ENCODE measurements at regions not wholly inside any gene's neighbourhood (a gene's known extent, or its start where the extent isn't known, plus 50 kb on each side); places are given as distances from the start of the nearest gene placed in this dataset.
"Not testable (repeated sequence)": the region's sequence is repeated elsewhere in the genome, so short reads cannot be mapped to it uniquely, and the experiment has no call there.

DNA sequence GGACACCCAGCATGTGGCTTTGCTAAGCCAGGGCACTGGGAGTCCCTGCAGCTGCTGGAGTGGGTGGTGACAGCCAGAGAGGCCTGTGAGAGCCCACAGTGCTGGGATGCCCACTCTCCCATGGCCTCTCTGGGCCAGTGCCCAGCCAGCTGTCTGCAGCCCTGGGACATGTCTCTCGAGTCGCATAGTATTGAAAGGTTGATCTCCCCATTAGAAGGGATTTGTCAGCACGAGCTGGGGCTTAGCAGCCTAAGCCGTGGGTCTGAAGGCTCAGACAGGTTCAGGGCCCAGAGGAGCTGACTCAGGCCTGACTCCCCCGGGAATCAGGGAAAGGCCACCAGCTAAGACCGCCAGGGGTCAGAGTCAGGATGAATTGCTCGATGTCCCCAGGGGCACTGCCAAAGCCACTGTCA lies 53.5 kb downstream of the FOXD2 start:
- in situ Hi-C loops (cut with HindIII; ENCODE audit: low sequenced_read_pairs) = no loop called here

- in situ Hi-C loops (cut with HindIII; ENCODE audit: low sequenced_read_pairs) = no loop called here
Observed at GRCh38 chr1:47495176-47495713, 57.4 kb downstream of the FOXD2 start.

- in situ Hi-C loops (cut with HindIII; ENCODE audit: low sequenced_read_pairs) = no loop called here
Observed at GRCh38 chr1:47498551-47498950, 60.7 kb downstream of the FOXD2 start.

GRCh38 chr1:47501069-47501468 lies 63.2 kb downstream of the FOXD2 start:
- in situ Hi-C loops (cut with HindIII; ENCODE audit: low sequenced_read_pairs) = no loop called here

- in situ Hi-C loops (cut with HindIII; ENCODE audit: low sequenced_read_pairs) = no loop called here
Observed at GRCh38 chr1:47502746-47503370, 65.0 kb downstream of the FOXD2 start.

GRCh38 chr1:47504840-47505239 lies 67.0 kb downstream of the FOXD2 start:
- in situ Hi-C loops (cut with HindIII; ENCODE audit: low sequenced_read_pairs) = not testable (repeated sequence)

GRCh38 chr1:47505267-47505666 lies 67.4 kb downstream of the FOXD2 start:
- in situ Hi-C loops (cut with HindIII; ENCODE audit: low sequenced_read_pairs) = no loop called here

- in situ Hi-C loops (cut with HindIII; ENCODE audit: low sequenced_read_pairs) = no loop called here
Observed at GRCh38 chr1:47506053-47506452, 68.2 kb downstream of the FOXD2 start.

DNA sequence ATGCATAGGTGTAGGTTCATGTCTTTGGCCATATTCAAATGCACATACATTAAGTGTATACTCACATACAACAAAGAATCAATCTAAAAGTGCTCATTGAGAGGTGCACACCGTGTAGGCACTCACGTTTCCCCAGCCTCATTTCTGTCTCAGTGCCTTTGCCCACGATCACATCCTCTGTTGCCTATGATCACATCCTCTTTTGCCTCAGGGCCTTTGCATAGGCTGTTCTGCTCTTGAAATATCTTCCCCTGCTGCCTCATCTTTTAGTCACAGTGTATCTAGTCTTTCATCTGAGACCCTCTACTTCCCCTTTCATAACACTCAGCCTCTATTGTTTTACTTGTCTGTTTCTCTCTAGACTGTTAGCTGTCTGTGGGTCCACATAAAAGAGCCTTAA lies 69.3 kb downstream of the FOXD2 start:
- in situ Hi-C loops (cut with HindIII; ENCODE audit: low sequenced_read_pairs) = no loop called here

GRCh38 chr1:47507881-47508701 lies 70.2 kb downstream of the FOXD2 start:
- in situ Hi-C loops (cut with HindIII; ENCODE audit: low sequenced_read_pairs) = no loop called here

DNA sequence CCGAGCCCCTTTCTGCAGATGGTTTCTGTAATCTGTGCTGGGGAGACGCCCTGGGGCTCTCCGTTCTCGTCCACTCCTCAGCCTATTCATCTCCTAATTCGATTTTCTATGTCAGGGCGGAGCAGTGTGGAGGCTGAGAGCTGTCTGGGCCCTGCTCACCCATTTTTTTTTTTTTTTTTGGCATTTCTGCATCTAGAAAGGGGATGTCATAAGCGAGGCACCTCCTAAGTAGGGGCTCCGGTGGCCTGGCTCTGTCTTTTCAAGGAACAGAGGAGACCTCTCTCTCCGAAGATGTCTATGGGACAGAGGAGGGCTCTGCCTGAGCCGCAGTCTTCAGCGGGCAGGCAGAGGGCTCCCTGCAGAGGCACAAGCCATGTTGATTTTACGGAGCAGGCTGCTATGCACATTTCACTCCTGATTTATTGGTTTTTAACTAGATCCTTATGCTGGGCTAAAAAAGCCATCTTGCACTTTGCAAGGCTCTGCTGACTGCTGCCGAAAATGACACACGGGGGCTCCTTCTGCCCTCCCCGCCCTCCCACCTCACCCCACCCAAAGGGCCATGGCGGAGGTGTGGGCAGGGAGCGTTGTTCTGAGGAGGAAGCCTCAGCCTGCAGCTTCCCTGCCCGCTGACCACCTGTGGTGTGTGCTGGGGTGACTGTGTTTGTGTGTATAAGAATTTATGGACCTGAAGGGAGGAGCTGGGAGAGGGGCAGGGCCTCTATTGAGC lies 71.0 kb downstream of the FOXD2 start:
- in situ Hi-C loops (cut with HindIII; ENCODE audit: low sequenced_read_pairs) = no loop called here

GRCh38 chr1:47510282-47510811 lies 72.5 kb downstream of the FOXD2 start:
- in situ Hi-C loops (cut with HindIII; ENCODE audit: low sequenced_read_pairs) = no loop called here

DNA sequence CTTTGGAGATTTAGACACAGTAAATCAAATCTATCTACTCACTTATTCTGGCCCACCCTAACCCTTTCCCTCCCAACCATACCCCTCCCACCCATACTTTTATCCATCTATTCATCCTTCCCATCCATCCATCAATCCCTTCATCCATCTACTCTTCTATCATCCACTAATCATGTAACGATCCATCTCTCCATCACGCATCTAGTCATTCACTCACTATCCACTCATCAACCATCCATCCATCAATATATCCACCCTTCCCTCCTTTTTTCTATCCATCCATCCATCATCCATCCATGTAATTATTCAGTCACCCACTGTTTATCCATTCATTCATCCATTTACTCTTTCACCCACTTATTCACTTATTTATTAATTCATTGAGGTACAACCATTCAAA lies 74.0 kb downstream of the FOXD2 start:
- in situ Hi-C loops (cut with HindIII; ENCODE audit: low sequenced_read_pairs) = no loop called here

GRCh38 chr1:47513393-47513792 lies 75.5 kb downstream of the FOXD2 start:
- in situ Hi-C loops (cut with HindIII; ENCODE audit: low sequenced_read_pairs) = no loop called here

GRCh38 chr1:47514229-47514628 lies 76.4 kb downstream of the FOXD2 start:
- in situ Hi-C loops (cut with HindIII; ENCODE audit: low sequenced_read_pairs) = no loop called here

- in situ Hi-C loops (cut with HindIII; ENCODE audit: low sequenced_read_pairs) = no loop called here
Observed at GRCh38 chr1:47515164-47515789, 77.4 kb downstream of the FOXD2 start.

DNA sequence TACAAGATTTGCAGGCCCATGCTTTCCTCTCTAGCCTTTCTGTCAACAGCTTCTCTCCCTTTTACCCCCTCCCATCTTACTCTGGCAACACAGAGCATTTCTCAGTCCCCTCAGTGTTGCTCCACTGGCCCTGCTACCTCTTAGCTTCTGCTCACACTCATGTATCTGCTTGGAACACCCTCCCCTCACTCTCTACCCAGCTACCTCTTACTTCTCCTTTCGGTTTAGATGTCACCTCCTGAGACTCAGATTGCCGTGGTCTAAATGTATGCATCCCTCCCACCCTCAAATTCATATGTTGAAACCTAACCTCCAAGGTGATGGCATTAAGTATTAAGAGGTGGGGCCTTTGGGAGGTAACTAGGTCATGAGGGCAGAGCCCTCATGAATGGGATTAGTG lies 80.1 kb downstream of the FOXD2 start:
- in situ Hi-C loops (cut with HindIII; ENCODE audit: low sequenced_read_pairs) = no loop called here

DNA sequence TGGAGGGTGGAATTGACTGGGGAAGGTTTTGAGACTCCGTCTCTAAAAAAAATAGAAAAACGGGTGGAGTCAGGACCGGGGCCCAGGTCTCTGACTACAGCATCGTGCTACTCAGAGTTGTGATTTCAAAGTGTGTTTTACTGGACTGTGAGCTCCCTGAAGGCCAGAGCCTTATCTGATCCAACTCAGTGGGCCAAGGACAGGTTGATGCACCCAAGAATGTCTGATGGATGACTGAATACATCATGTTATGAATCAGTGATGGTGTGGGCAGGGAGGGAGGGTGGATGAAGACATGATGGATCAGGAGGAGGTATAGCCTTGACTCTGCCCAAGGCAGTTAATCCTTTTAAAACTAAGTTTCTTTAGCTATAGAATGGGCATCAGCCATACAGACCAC lies 81.6 kb downstream of the FOXD2 start:
- in situ Hi-C loops (cut with HindIII; ENCODE audit: low sequenced_read_pairs) = no loop called here

DNA sequence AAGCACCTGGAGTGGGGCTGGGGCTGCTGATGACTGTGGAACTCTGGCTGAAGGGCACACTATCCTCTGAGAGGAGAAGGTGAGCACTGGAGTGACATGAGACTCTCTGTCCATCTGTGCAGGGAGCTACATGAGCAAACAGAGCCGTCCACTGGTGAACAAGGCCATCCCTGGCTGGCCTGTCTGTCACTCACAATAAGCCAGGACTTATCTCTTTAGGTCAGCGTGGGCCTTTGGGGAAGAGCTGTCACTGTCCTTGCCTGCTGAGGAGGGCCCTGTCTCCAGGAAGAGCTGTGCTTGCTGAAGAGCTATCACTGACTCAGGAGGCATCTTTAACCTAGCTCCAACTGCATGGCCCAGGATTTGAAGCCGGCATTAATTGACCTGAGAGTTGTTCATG lies 82.1 kb downstream of the FOXD2 start:
- in situ Hi-C loops (cut with HindIII; ENCODE audit: low sequenced_read_pairs) = no loop called here

- in situ Hi-C loops (cut with HindIII; ENCODE audit: low sequenced_read_pairs) = no loop called here
Observed at GRCh38 chr1:47521034-47521881, 83.4 kb downstream of the FOXD2 start.
